Liver (tissue), 8 donors: ENCODE measurements at regions not wholly inside any gene's neighbourhood (a gene's known extent, or its start where the extent isn't known, plus 50 kb on each side); places are given as distances from the start of the nearest gene placed in this dataset.

Source experiments
- DNase-seq: peaks from one replicate; pipeline ENCODE4 v3.0.0-alpha.2; 2017; ENCODE audit warnings: low spot score
- H3K27ac ChIP-seq, 2 donors: one replicate each; pipeline ENCODE4 v1.7.0; 2013; ENCODE audit warnings: inconsistent platforms in 2 of 2, low read length in 2 of 2, control low read depth in 1 of 2, low read depth in 1 of 2, mild to moderate bottlenecking in 1 of 2
- H3K27me3 ChIP-seq, 4 donors: one replicate each; pipeline versions ENCODE4 v1.6.1 to v1.7.0; 2013; ENCODE audit warnings: low read length in 3 of 4, inconsistent platforms in 1 of 4, mild to moderate bottlenecking in 1 of 4, moderate library complexity in 1 of 4; ENCODE audit not compliant: control insufficient read depth in 4 of 4, insufficient read depth in 4 of 4
- H3K36me3 ChIP-seq, 4 donors: one replicate each; pipeline versions ENCODE4 v1.6.1 to v1.7.0; 2013; ENCODE audit warnings: low read length in 3 of 4, mild to moderate bottlenecking in 3 of 4, low read depth in 1 of 4, moderate library complexity in 1 of 4; ENCODE audit not compliant: control insufficient read depth in 4 of 4, insufficient read depth in 3 of 4
- H3K4me1 ChIP-seq, 4 donors: one replicate each; pipeline versions ENCODE4 v1.6.1 to v1.7.0; 2013; ENCODE audit warnings: low read length in 3 of 4, mild to moderate bottlenecking in 3 of 4, moderate library complexity in 1 of 4; ENCODE audit not compliant: control insufficient read depth in 4 of 4, insufficient read depth in 4 of 4
- H3K4me3 ChIP-seq, 3 donors: one replicate each; pipeline versions ENCODE4 v1.6.1 to v1.7.0; 2013; ENCODE audit warnings: low read length in 3 of 3, control low read depth in 1 of 3, low read depth in 1 of 3, mild to moderate bottlenecking in 1 of 3
- H3K9ac ChIP-seq, 2 donors: one replicate each; pipeline ENCODE4 v1.7.0; 2013; ENCODE audit warnings: low read length in 2 of 2, mild to moderate bottlenecking in 2 of 2, moderate library complexity in 2 of 2, control low read depth in 1 of 2, low read depth in 1 of 2
- H3K9me3 ChIP-seq, 4 donors: one replicate each; pipeline versions ENCODE4 v1.6.1 to v1.7.0; 2013; ENCODE audit warnings: low read length in 3 of 4; ENCODE audit not compliant: control insufficient read depth in 4 of 4
- CTCF ChIP-seq: fragments of 150-350 bp; IDR thresholded peaks from 2 replicates; pipeline ENCODE4 v1.5.1; 2017; ENCODE audit warnings: improper control_type of control experiment, low read depth, low read length; ENCODE audit not compliant: missing input control
- EGR1 ChIP-seq, 2 donors: IDR thresholded peaks; 2 replicates each; pipeline ENCODE4 v1.6.1; 2016 to 2018; ENCODE audit warnings: antibody characterized with exemption in 2 of 2, low read depth in 2 of 2
- FOXA1 ChIP-seq: IDR thresholded peaks from 2 replicates; pipeline ENCODE4 v1.6.1; 2016; ENCODE audit warnings: antibody characterized with exemption
- FOXA2 ChIP-seq: IDR thresholded peaks from 2 replicates; pipeline ENCODE4 v1.6.1; 2016; ENCODE audit warnings: antibody characterized with exemption
- HNF4A ChIP-seq, 2 donors: conservative IDR thresholded peaks; 2 replicates each; pipeline ENCODE4 v1.6.1; 2016; ENCODE audit warnings: antibody characterized with exemption in 2 of 2, mild to moderate bottlenecking in 2 of 2
- HNF4G ChIP-seq: IDR thresholded peaks from 2 replicates; pipeline ENCODE4 v1.6.1; 2016; ENCODE audit warnings: antibody characterized with exemption
- JUND ChIP-seq, 2 donors: IDR thresholded peaks; 2 replicates each; pipeline ENCODE4 v1.6.1; 2016; ENCODE audit warnings: antibody characterized with exemption in 2 of 2
- MAX ChIP-seq: IDR thresholded peaks from 2 replicates; pipeline ENCODE4 v1.6.1; 2016; ENCODE audit warnings: antibody characterized with exemption
- NR2F2 ChIP-seq: IDR thresholded peaks from 2 replicates; pipeline ENCODE4 v1.6.1; 2016; ENCODE audit warnings: antibody characterized with exemption
- RXRA ChIP-seq, 2 donors: IDR thresholded peaks; 2 replicates each; pipeline ENCODE4 v1.6.1; 2017 to 2018; ENCODE audit warnings: antibody characterized with exemption in 2 of 2, mild to moderate bottlenecking in 1 of 2
- SP1 ChIP-seq: IDR thresholded peaks from 2 replicates; pipeline ENCODE4 v1.6.1; 2018; ENCODE audit warnings: antibody characterized with exemption, mild to moderate bottlenecking
- ZBTB33 ChIP-seq: IDR thresholded peaks from 2 replicates; pipeline ENCODE4 v1.6.1; 2016; ENCODE audit warnings: antibody characterized with exemption
- WGBS: extraction: QIAGEN DNeasy Blood & Tissue Kit; methylation state at CpG from one replicate; pipeline ENCODE4 v1.1.7; 2013; 5-methylcytosine and 5-hydroxymethylcytosine counted together
- TF ChIP-seq, protein P1 (sequence below): IDR thresholded peaks from 2 replicates; pipeline ENCODE4 v1.6.1; 2016; ENCODE audit warnings: antibody characterized with exemption, mild to moderate bottlenecking
- donor health status: healthy.
- donor health status: healthy.
- donor health status: healthy.
- donor health status: healthy.
- donor health status: healthy.

GRCh38 chr13:78309497-78310180 lies 293.7 kb downstream of the POU4F1 start (continued):
- TF ChIP-seq ZBTB33 (no peak), HNF4A (conservative IDR thresholded peaks at IDR 0.05) (no peak)

- no peak overlapping the region for H3K4me3 ChIP-seq
- no peak overlapping the region for H3K9ac ChIP-seq
- no peak for DNase-seq
- H3K4me1 ChIP-seq: peaks cover 0 to 3% (median 0%) of the 10 kb centered on the region in 4 donors
- no peaks in the 10 kb centered on the region for H3K9me3 ChIP-seq
- H3K36me3 ChIP-seq: no peaks in the 10 kb centered on the region
- H3K27ac ChIP-seq: no peak overlapping the region
- no peaks in the 10 kb centered on the region for H3K27me3 ChIP-seq
- 84% methylated on average over 3 of the region's 3 CpGs for WGBS
- TF ChIP-seq, protein P1, sequence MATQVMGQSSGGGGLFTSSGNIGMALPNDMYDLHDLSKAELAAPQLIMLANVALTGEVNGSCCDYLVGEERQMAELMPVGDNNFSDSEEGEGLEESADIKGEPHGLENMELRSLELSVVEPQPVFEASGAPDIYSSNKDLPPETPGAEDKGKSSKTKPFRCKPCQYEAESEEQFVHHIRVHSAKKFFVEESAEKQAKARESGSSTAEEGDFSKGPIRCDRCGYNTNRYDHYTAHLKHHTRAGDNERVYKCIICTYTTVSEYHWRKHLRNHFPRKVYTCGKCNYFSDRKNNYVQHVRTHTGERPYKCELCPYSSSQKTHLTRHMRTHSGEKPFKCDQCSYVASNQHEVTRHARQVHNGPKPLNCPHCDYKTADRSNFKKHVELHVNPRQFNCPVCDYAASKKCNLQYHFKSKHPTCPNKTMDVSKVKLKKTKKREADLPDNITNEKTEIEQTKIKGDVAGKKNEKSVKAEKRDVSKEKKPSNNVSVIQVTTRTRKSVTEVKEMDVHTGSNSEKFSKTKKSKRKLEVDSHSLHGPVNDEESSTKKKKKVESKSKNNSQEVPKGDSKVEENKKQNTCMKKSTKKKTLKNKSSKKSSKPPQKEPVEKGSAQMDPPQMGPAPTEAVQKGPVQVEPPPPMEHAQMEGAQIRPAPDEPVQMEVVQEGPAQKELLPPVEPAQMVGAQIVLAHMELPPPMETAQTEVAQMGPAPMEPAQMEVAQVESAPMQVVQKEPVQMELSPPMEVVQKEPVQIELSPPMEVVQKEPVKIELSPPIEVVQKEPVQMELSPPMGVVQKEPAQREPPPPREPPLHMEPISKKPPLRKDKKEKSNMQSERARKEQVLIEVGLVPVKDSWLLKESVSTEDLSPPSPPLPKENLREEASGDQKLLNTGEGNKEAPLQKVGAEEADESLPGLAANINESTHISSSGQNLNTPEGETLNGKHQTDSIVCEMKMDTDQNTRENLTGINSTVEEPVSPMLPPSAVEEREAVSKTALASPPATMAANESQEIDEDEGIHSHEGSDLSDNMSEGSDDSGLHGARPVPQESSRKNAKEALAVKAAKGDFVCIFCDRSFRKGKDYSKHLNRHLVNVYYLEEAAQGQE: no peak
- no peak for TF ChIP-seq JUND (IDR thresholded peaks at IDR 0.05)
- TF ChIP-seq EGR1 (IDR thresholded peaks at IDR 0.05; ENCODE audit: low read depth in 2 of 2): no peak
These were observed 296.7 kb downstream of the POU4F1 start for GRCh38 chr13:78306519-78307206.

DNA sequence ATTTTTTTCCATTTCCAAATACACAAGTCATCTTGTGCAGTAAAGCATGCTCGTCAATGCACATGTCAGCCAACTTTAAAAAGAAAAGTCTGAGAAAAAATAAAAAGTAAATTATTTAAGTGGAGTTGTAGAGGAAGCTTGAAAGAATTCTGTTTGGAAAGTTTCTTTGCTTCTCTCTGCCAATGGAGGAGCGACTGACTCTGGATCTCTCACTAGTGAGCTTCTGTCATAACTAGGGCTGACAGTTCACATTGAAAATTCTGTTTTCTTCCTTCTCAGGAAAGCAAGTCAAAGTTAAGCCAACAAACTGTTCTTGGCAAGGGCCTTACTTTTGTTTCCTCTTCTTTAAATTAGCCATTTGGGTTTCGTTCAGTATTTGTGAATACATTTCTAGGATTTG lies 298.2 kb downstream of the POU4F1 start:
- TF ChIP-seq, protein P1: no peak
- TF ChIP-seq ZBTB33 (no peak), FOXA2 (no peak), CTCF (no peak), RXRA (IDR thresholded peaks at IDR 0.05) (no peak), NR2F2 (no peak), FOXA1 (no peak), HNF4G (no peak), SP1 (no peak), MAX (no peak), EGR1 (IDR thresholded peaks at IDR 0.05; ENCODE audit: low read depth in 2 of 2) (no peak), JUND (IDR thresholded peaks at IDR 0.05) (no peak)
- Histone ChIP-seq H3K27ac (no peak overlapping the region), H3K9me3 (no peaks in the 10 kb centered on the region), H3K27me3 (no peaks in the 10 kb centered on the region), H3K4me1 (peaks cover 0 to 3% (median 0%) of the 10 kb centered on the region in 4 donors), H3K9ac (no peak overlapping the region), H3K4me3 (no peak overlapping the region), H3K36me3 (no peaks in the 10 kb centered on the region)
- 81% methylated on average over 3 of the region's 3 CpGs for WGBS
- DNase-seq: no peak
